IPS DF 4.7 (cell line): ENCODE measurements at regions not wholly inside any gene's neighbourhood (a gene's known extent, or its start where the extent isn't known, plus 50 kb on each side); places are given as distances from the start of the nearest gene placed in this dataset.
"Not testable (repeated sequence)": the region's sequence is repeated elsewhere in the genome, so short reads cannot be mapped to it uniquely, and the experiment has no call there.

Source experiments
- DNase-seq: peaks from one replicate; pipeline ENCODE4 v3.0.0-alpha.2; 2013; ENCODE audit warnings: low spot score; ENCODE audit errors: extremely low read depth

- no peak for DNase-seq
Measured at GRCh38 chr11:134610116-134610910, 198.3 kb upstream of the B3GAT1 start.

DNA sequence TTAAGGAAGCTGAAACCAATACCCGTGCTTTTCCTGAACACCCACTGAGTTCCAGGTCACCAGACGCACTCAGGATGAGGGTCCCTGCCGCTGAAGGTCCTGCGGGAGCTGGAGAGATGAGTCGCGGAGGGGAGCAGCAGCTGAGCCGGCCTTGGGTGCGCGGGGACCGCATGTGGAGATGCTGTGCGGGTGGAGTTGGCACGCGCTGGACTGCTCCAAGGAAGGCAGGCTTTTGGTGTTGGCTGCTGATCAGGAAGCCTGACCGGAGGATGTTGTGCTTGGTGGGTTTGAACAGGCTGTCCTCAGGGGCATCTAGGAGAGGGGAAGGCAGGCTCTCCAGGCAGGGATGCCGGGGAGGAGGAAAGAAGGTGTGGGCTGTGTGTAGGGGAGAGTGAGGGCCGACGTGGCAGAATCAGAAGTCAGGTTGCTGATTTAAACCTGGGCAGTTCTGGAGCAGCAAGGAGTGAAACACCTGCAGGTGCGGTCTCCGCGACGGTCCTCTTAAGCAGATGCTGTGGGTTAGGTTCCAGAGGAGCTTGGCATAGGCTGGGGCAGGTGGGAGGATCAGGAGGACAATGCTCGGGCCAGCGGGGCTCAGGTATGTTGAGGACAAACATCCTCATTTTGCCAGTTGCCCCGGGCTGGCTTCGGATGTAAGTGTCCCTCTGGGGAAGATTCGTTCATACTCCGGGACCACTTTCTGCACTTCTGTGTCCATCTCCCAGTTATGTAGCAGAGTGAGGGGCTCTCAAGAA, 197.5 kb upstream of the B3GAT1 start:
- DNase-seq: no peak

- no peak for DNase-seq
Measured at GRCh38 chr11:134607963-134608750, 196.1 kb upstream of the B3GAT1 start.

GRCh38 chr11:134606251-134606650, 194.2 kb upstream of the B3GAT1 start:
- no peak for DNase-seq

DNA sequence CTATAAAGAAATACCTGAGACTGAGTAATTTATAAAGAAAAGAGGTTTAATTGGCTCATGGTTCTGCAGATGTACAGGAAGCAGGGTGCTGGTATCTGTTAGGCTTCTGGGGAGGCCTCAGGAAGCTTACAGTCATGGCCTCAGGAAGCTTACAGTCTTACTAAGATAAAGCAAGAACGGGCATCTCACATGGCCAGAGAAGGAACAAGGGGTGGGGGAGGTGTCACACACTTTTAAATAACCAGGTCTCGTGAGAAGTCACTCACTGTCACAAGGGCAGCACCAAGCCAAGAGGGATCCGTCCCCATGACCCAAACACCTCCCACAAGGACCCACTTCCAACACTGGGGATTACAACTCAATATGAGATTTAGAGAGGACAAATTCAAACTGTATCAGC, 192.8 kb upstream of the B3GAT1 start:
- no peak for DNase-seq

DNA sequence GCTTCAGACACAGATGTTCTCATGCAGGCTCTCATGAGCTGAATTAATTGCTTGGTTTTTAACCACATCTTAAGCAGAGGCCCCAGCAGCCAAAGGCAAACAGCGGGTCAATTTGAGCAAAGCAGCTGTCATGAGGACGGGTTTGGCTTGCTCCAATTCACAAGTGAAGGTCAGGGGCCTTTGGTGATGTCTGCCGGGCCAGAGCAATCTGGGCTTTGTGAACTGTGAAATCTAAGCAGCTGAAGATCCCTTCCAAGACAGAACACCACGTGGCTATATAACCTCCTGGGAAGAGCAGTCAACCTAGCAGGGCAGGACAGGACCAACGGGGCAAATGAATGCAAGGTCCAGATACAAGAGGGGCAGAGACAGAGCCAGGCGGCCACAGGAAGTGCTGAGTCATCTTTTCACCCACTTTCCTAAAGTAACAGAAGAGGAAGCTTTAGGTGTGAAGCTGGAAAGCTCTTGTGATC, 187.3 kb upstream of the B3GAT1 start:
- DNase-seq: no peak

GRCh38 chr11:134598368-134598767, 186.3 kb upstream of the B3GAT1 start:
- no peak for DNase-seq

GRCh38 chr11:134597452-134597851, 185.4 kb upstream of the B3GAT1 start:
- DNase-seq: no peak

DNA sequence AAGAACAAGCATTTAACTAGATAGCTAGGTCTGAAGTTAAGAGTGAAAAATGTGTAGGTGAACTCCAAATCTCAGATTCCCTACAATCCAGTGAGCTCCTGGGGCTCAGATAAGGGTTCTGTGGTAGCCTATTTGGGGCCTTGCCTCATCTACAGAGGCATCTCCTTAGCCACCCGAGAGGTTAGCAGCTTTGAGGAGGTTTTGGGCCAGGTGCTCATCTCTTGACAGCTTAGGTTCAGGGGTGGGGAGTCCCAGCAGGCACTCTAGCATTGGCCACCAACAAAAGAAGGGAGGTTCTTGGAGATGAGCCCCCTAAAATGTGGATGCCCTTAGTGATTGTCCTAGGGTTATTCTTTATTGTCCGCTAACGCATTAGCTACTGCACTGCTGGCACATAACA, 184.4 kb upstream of the B3GAT1 start:
- DNase-seq: no peak

GRCh38 chr11:134592391-134592990, 180.4 kb upstream of the B3GAT1 start:
- peak; percentile 44 for DNase-seq

GRCh38 chr11:134591338-134591737, 179.3 kb upstream of the B3GAT1 start:
- no peak for DNase-seq

DNA sequence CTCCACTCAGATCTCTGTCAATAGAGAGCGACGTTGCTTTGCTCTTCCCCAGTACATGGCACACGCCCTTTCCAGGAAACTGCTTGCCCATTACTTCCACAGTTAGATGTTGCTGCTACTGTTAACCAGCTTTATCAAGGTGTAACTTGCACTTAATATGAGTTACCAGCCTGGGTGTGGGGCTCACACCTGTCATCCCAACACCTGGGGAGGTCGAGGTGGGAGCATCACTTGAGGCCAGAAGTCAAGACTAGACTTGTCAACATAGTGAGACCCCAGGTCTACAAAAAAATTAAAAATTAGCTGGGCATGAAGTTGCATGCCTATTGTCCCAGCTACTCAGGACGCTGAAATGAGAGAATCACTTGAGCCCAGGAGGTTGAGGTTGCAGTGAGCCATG, 177.1 kb upstream of the B3GAT1 start:
- DNase-seq: no peak

- DNase-seq: not testable (repeated sequence)
Measured at GRCh38 chr11:134588460-134589110, 176.5 kb upstream of the B3GAT1 start.

- no peak for DNase-seq
Measured at GRCh38 chr11:134587345-134587744, 175.3 kb upstream of the B3GAT1 start.

GRCh38 chr11:134586726-134587125, 174.7 kb upstream of the B3GAT1 start:
- no peak for DNase-seq

GRCh38 chr11:134585666-134586610, 173.9 kb upstream of the B3GAT1 start:
- DNase-seq: no peak

DNA sequence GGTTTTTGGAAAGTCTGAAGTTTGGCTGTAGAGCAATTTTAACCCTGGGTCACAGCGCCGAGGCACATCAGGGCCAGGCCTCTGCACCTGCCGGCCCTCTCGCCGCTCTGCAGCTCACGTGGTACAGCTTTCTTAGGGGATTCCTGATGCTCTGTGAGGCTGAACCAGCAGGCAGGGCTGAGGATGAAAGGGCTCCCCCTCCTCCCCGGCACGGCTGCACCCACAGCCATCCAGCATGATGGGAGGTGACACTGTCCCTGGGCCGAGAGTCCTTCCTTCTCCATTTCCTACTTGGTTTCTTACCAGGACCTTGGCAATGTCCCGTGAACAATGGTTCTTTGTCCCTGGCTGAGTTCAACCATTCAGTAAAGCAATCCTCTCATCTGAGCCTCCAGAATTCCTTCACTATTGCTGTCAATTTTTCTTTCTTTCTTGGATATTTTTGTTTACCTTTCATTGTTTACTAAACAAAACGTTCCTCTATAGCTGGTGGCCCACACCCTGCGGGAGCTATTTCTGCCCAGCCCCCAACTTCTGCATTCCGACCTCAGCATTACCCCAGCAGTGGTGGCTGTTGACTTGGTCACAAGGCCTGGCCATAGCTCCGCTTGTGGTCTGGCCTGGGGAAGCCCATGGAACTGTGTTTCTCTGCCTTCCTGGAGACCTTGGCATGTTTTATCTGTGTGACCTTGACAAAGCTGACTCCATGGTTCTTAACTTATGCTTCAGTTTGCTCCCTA, 172.8 kb upstream of the B3GAT1 start:
- no peak for DNase-seq

DNA sequence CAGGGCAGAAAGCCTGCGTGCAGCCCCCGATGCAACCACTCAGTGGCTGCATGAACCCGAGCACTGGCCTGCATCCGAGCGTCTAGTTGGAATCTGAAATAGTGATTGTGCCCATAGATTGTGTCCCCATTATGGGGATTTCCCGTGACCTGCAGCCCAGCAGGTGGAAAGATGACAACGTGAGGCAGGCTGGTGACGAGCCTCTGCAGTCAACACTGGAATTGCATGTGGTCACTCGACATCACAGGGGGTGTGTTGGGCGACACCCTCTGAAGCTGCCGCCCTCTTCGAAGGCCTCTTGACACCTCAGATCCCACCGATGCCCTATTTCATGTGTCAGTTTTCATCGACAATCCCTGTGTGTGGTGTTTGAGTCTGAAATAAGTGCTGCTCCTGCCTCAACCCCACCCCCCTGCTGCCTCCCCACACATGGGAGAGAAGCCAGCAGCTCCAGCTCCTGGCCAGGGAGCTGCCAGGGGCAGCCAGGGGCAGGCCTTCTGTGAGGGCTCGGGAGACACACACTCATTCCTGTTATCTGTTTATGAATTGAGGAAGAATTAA, 172.0 kb upstream of the B3GAT1 start:
- no peak for DNase-seq
